CD4-positive, CD25-positive, alpha-beta regulatory T cell (primary cell): ENCODE measurements at regions not wholly inside any gene's neighbourhood (a gene's known extent, or its start where the extent isn't known, plus 50 kb on each side); places are given as distances from the start of the nearest gene placed in this dataset.
"Not testable (repeated sequence)": the region's sequence is repeated elsewhere in the genome, so short reads cannot be mapped to it uniquely, and the experiment has no call there.

Experiments
- ATAC-seq, 2 donors: fragments of 150-1000 bp; cut with Tn5 transposase; one replicate each; pipeline ENCODE4 v1.10.0; 2021; ENCODE audit warnings: low read depth in 2 of 2, moderate number of reproducible peaks in 2 of 2, moderate library complexity in 1 of 2
- DNase-seq, 3 donors: peaks; one replicate each; pipeline versions ENCODE4 v3.0.0 to v3.0.0-alpha.2; 2012 to 2022; ENCODE audit warnings: mixed read lengths in 1 of 3
- H3K27ac ChIP-seq: one replicate; pipeline ENCODE4 v1.7.0; 2013; ENCODE audit warnings: mild to moderate bottlenecking, low read length; ENCODE audit not compliant: insufficient read depth, poor library complexity, severe bottlenecking
- H3K27me3 ChIP-seq: one replicate; pipeline ENCODE4 v1.7.0; 2013; ENCODE audit warnings: low read length; ENCODE audit not compliant: control insufficient read depth, insufficient read depth
- H3K36me3 ChIP-seq: one replicate; pipeline ENCODE4 v1.7.0; 2013; ENCODE audit warnings: mild to moderate bottlenecking, low read length, moderate library complexity; ENCODE audit not compliant: control insufficient read depth, insufficient read depth
- H3K4me1 ChIP-seq: 2 replicates; pipeline ENCODE4 v1.7.0; 2013; ENCODE audit warnings: mild to moderate bottlenecking, low read length; ENCODE audit not compliant: insufficient read depth, control insufficient read depth, poor library complexity, severe bottlenecking
- H3K4me3 ChIP-seq: one replicate; pipeline ENCODE4 v1.7.0; 2013; ENCODE audit warnings: low read depth, mild to moderate bottlenecking, low read length, moderate library complexity
- H3K9me3 ChIP-seq, 2 experiments: 1 replicate in 1 of 2; 2 replicates in 1 of 2; pipeline ENCODE4 v1.7.0; 2013; ENCODE audit warnings: low read length in 2 of 2, mild to moderate bottlenecking in 1 of 2, moderate library complexity in 1 of 2; ENCODE audit not compliant: control insufficient read depth in 2 of 2
- H3K27ac Mint-ChIP-seq, 3 donors: one replicate each; pipeline ENCODE4 v1.8.0; 2020 to 2022; ENCODE audit warnings: mild to moderate bottlenecking in 3 of 3, mixed read lengths in 3 of 3, moderate library complexity in 2 of 3
- H3K27me3 Mint-ChIP-seq: one replicate; pipeline ENCODE4 v1.8.0; 2022; ENCODE audit warnings: mild to moderate bottlenecking, mixed read lengths
- H3K36me3 Mint-ChIP-seq: one replicate; pipeline ENCODE4 v1.8.0; 2020; ENCODE audit warnings: mixed read lengths
- H3K4me1 Mint-ChIP-seq, 4 donors: one replicate each; pipeline ENCODE4 v1.8.0; 2020 to 2022; ENCODE audit warnings: mixed read lengths in 4 of 4, mild to moderate bottlenecking in 1 of 4
- H3K4me3 Mint-ChIP-seq, 4 donors: one replicate each; pipeline ENCODE4 v1.8.0; 2020 to 2022; ENCODE audit warnings: mild to moderate bottlenecking in 4 of 4, mixed read lengths in 4 of 4, moderate library complexity in 3 of 4
- H3K9me3 Mint-ChIP-seq, 7 donors: one replicate each; pipeline ENCODE4 v1.8.0; 2020 to 2022; ENCODE audit warnings: mixed read lengths in 7 of 7, mild to moderate bottlenecking in 3 of 7, moderate library complexity in 2 of 7

DNA sequence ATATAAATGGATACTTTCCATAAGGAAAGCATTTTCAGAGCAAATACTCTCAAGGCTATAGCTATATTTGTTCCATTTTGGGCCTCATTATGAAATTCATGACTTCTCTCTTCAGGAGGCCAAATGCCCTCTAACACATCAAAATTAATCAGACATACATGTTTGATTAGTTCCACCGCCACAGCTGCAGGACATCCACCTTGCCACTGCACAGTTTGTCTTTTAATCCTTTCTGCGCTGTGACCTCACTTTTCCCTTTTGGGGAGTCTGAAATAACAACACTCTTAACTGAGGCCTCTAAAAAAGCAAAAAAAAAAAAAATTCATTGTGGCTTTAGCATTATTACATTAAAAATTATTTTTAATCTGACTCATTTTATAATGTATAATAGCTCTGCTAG lies 279.1 kb upstream of the CDH12 start:
- Mint-ChIP-seq H3K4me3 (no peak overlapping the region), H3K36me3 (no peaks in the 10 kb centered on the region), H3K27me3 (no peaks in the 10 kb centered on the region)

DNA sequence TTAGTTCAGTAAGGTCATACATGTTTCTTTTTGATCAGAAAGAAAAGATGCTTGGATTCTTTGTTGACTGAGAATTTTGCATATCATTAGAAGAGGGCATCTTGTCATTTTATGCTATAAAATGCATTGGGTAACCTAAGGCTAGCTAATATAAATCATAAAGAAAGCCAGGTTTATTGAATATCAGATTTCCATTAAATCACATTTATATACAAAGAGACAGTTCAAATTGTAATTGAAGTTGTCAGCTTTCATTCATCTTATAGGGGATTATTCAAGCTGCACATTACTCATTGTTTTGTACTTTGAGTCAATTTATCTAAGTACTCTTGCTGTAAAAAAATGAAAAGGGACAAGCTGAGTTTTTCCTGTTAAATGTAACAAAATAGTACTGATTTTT lies 259.1 kb upstream of the CDH12 start:
- H3K4me3 ChIP-seq: no peak overlapping the region
- H3K27me3 ChIP-seq: no peaks in the 10 kb centered on the region
- Mint-ChIP-seq H3K27ac (no peak overlapping the region), H3K9me3 (peaks cover 3 to 11% (median 4%) of the 10 kb centered on the region in 7 donors), H3K4me3 (no peak overlapping the region), H3K36me3 (no peaks in the 10 kb centered on the region), H3K4me1 (no peaks in the 10 kb centered on the region), H3K27me3 (no peaks in the 10 kb centered on the region)
- no peaks in the 10 kb centered on the region for H3K36me3 ChIP-seq
- H3K9me3 ChIP-seq: peaks cover 0 to 6% of the 10 kb centered on the region in 2 experiments
- DNase-seq (no peak), ATAC-seq (no peak)
- no peaks in the 10 kb centered on the region for H3K4me1 ChIP-seq
- no peak overlapping the region for H3K27ac ChIP-seq

More for the DNA sequence above, 279.1 kb upstream of the CDH12 start:
- no peak overlapping the region for H3K27ac ChIP-seq
- no peak overlapping the region for H3K27ac Mint-ChIP-seq
- no peaks in the 10 kb centered on the region for H3K4me1 Mint-ChIP-seq
- H3K36me3 ChIP-seq: no peaks in the 10 kb centered on the region
- peaks cover 0 to 20% (median 6%) of the 10 kb centered on the region in 7 donors for H3K9me3 Mint-ChIP-seq
- peaks cover 9% of the 10 kb centered on the region in 2 experiments for H3K9me3 ChIP-seq
- H3K4me1 ChIP-seq: no peaks in the 10 kb centered on the region
- DNase-seq: no peak
- H3K27me3 ChIP-seq: no peaks in the 10 kb centered on the region
- H3K4me3 ChIP-seq: no peak overlapping the region
- no peak for ATAC-seq

DNA sequence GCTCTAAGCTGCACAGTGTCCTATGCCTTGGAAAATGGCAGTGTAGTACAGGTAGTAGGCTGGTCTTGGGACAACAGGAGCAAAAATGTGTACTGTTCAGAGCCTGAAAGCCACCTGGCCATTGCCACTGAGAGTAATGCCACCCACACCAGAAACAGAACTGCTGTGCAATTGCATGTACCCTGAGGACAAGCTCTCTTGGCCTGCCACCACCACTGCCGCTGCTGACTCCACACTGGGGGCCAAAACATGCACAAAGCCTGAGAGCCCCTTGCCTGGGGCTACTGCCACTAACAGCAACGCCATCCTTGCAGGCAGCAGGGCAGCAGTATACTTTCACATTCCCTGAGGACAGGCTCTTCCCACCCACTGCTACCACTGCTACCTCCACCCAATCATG lies 251.9 kb upstream of the CDH12 start:
- H3K27ac ChIP-seq: no peak overlapping the region
- Mint-ChIP-seq H3K9me3 (peaks cover 5 to 37% (median 12%) of the 10 kb centered on the region in 7 donors), H3K27ac (no peak overlapping the region), H3K27me3 (no peaks in the 10 kb centered on the region), H3K4me1 (no peaks in the 10 kb centered on the region), H3K4me3 (no peak overlapping the region), H3K36me3 (no peaks in the 10 kb centered on the region)
- ATAC-seq: no peak
- H3K27me3 ChIP-seq: no peaks in the 10 kb centered on the region
- H3K36me3 ChIP-seq: no peaks in the 10 kb centered on the region
- no peaks in the 10 kb centered on the region for H3K4me1 ChIP-seq
- peaks cover 2 to 8% of the 10 kb centered on the region in 2 experiments for H3K9me3 ChIP-seq
- no peak for DNase-seq
- no peak overlapping the region for H3K4me3 ChIP-seq

DNA sequence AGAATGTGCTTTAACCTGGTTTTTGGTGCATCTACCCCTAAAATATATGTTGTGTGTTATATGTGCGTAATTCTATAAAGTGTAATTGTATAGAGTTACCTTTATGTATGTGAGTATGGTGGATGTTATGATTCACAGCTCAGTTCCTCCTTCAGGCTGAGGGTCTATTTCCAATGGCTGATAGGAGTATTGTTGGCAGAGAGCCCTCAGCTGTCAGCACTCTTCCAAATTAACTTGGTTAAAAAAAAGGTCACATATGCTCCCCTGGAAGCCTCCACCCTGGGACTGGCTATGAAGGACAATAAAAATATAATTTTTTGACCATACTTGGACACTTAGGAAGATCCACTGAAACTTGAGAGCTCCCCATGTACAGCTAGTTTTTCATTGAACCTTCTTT lies 250.4 kb upstream of the CDH12 start:
- no peak for DNase-seq
- Mint-ChIP-seq H3K4me3 (no peak overlapping the region), H3K27me3 (no peaks in the 10 kb centered on the region), H3K27ac (no peak overlapping the region), H3K4me1 (no peaks in the 10 kb centered on the region), H3K9me3 (peaks cover 5 to 40% (median 9%) of the 10 kb centered on the region in 7 donors), H3K36me3 (no peaks in the 10 kb centered on the region)
- Histone ChIP-seq H3K27ac (no peak overlapping the region), H3K9me3 (peaks cover 2 to 8% of the 10 kb centered on the region in 2 experiments), H3K27me3 (no peaks in the 10 kb centered on the region), H3K36me3 (no peaks in the 10 kb centered on the region), H3K4me3 (no peak overlapping the region), H3K4me1 (no peaks in the 10 kb centered on the region)
- ATAC-seq: no peak

DNA sequence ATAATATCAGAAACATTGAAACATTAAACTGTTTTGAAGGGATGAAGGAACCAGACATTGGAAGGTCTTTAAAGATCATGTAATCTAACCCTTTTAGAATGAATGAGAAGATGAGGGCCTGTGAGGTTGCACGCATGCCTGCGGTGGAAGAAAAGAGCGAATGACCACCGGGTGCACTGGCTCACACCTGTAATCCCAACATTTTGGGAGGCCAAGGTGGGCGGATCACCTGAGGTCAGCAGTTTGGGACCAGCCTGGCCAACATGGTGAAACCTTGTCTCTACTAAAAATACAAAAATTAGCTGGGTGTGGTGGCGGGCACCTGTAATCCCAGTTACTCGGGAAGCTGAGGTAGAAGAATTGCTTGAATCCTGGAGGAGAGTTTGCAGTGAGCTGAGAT lies 242.3 kb upstream of the CDH12 start:
- DNase-seq, H3K4me3 ChIP-seq, H3K27me3 Mint-ChIP-seq, H3K27me3 ChIP-seq, H3K27ac Mint-ChIP-seq, H3K4me3 Mint-ChIP-seq, H3K4me1 ChIP-seq, ATAC-seq, H3K4me1 Mint-ChIP-seq, H3K9me3 ChIP-seq, H3K27ac ChIP-seq, H3K36me3 ChIP-seq, H3K36me3 Mint-ChIP-seq: not testable (repeated sequence)
- peaks cover 0 to 33% (median 9%) of the 10 kb centered on the region in 7 donors for H3K9me3 Mint-ChIP-seq

DNA sequence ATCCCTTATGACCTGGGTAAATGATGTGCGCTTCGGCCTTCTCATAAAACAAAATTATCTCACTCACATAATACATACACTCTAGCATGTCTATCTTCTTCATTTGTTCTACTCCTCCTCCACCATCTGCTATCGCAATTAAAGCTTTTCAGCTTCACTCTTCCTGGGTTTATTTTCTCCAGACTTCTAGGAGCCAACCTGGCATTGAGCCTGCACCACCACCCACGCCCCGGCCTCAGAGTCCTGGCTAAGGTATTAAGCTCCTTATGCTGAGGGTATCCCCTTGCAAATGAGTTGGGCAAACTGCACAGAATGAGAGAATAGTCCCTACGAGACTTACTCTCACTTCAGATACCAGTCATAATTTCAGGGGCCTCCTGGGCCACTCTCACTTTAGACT lies 236.1 kb upstream of the CDH12 start:
- H3K27ac ChIP-seq: no peak overlapping the region
- Mint-ChIP-seq H3K9me3 (peaks cover 1 to 44% (median 13%) of the 10 kb centered on the region in 7 donors), H3K4me3 (no peak overlapping the region), H3K27me3 (no peaks in the 10 kb centered on the region), H3K36me3 (no peaks in the 10 kb centered on the region), H3K27ac (no peak overlapping the region), H3K4me1 (no peaks in the 10 kb centered on the region)
- no peaks in the 10 kb centered on the region for H3K36me3 ChIP-seq
- H3K27me3 ChIP-seq: no peaks in the 10 kb centered on the region
- no peaks in the 10 kb centered on the region for H3K4me1 ChIP-seq
- H3K9me3 ChIP-seq: peaks cover 6 to 13% of the 10 kb centered on the region in 2 experiments
- H3K4me3 ChIP-seq: no peak overlapping the region
- DNase-seq: no peak
- no peak for ATAC-seq

DNA sequence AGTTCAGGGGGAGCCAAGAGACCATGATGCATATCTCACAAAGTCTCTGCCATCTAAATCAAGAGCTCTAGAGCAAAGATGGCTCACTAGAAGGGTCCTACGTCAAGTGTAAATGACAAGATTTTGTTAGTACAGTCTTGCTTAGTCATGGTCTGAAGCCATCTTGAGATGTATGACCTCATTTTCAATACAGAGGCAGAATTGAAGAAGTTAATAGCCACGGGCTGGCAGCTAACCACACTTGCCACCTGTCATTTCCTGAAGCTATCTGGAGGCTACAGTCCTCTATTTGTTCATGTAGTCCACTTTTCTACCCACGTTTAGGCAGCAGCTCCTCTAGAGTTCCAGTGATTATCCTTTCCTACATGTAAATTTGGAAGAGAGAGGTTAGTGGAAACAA lies 231.7 kb upstream of the CDH12 start:
- Mint-ChIP-seq H3K27me3 (no peaks in the 10 kb centered on the region), H3K36me3 (no peaks in the 10 kb centered on the region), H3K4me1 (no peaks in the 10 kb centered on the region), H3K4me3 (no peak overlapping the region), H3K27ac (no peak overlapping the region), H3K9me3 (peaks cover 3 to 39% (median 10%) of the 10 kb centered on the region in 7 donors)
- no peak overlapping the region for H3K27ac ChIP-seq
- no peaks in the 10 kb centered on the region for H3K36me3 ChIP-seq
- no peak overlapping the region for H3K4me3 ChIP-seq
- H3K4me1 ChIP-seq: no peaks in the 10 kb centered on the region
- no peak for DNase-seq
- no peaks in the 10 kb centered on the region for H3K27me3 ChIP-seq
- peaks cover 4 to 13% of the 10 kb centered on the region in 2 experiments for H3K9me3 ChIP-seq
- ATAC-seq: no peak

DNA sequence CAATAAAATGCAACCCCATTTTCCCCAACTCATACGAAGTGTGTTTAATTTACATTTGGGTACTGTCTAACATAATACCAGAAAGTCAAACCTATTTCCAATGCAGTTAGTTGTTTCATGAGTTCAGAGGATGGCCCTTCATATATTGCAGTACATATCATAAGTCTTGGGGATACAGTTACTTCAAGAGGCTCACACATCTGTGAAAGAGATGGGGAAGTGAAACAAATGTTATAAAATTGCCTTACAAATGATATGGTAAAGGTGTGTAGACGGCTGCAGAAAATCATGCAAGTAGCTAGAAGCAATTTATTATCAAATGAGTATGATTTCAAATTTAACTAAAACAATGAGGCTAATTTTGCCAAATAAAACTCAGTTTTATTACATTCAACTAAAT lies 219.0 kb upstream of the CDH12 start:
- Mint-ChIP-seq H3K9me3 (peaks cover 0 to 23% (median 5%) of the 10 kb centered on the region in 7 donors), H3K36me3 (no peaks in the 10 kb centered on the region), H3K4me1 (no peaks in the 10 kb centered on the region), H3K27ac (no peak overlapping the region), H3K4me3 (no peak overlapping the region), H3K27me3 (no peaks in the 10 kb centered on the region)
- Histone ChIP-seq H3K4me3 (no peak overlapping the region), H3K9me3 (peaks cover 0 to 2% of the 10 kb centered on the region in 2 experiments), H3K27ac (no peak overlapping the region), H3K36me3 (no peaks in the 10 kb centered on the region), H3K4me1 (no peaks in the 10 kb centered on the region), H3K27me3 (no peaks in the 10 kb centered on the region)
- ATAC-seq (no peak), DNase-seq (no peak)
